Parathyroid adenoma (tissue), 2 donors: ENCODE measurements at regions not wholly inside any gene's neighbourhood (a gene's known extent, or its start where the extent isn't known, plus 50 kb on each side); places are given as distances from the start of the nearest gene placed in this dataset.

ENCODE experiments used
- H2AFZ ChIP-seq: fragments of 300-600 bp; sonication (generic); one replicate; pipeline ENCODE4 v1.7.0; 2017; ENCODE audit warnings: antibody characterized with exemption, mild to moderate bottlenecking
- H3K27ac ChIP-seq: fragments of 300-600 bp; sonication (generic); one replicate; pipeline ENCODE4 v1.7.0; 2017
- H3K27me3 ChIP-seq: fragments of 300-600 bp; sonication (generic); one replicate; pipeline ENCODE4 v1.7.0; 2017; ENCODE audit warnings: low read length; ENCODE audit not compliant: control insufficient read depth, insufficient read depth
- H3K36me3 ChIP-seq: fragments of 300-600 bp; sonication (generic); one replicate; pipeline ENCODE4 v1.7.0; 2017; ENCODE audit warnings: low read length; ENCODE audit not compliant: control insufficient read depth, insufficient read depth
- H3K4me1 ChIP-seq: fragments of 300-600 bp; sonication (generic); one replicate; pipeline ENCODE4 v1.7.0; 2017; ENCODE audit warnings: control low read depth
- H3K4me2 ChIP-seq: fragments of 300-600 bp; sonication (generic); one replicate; pipeline ENCODE4 v1.7.0; 2017; ENCODE audit warnings: low read length
- H3K4me3 ChIP-seq: fragments of 300-600 bp; sonication (generic); one replicate; pipeline ENCODE4 v1.7.0; 2017; ENCODE audit warnings: low read depth, low read length
- H3K79me2 ChIP-seq: fragments of 300-600 bp; sonication (generic); one replicate; pipeline ENCODE4 v1.7.0; 2017; ENCODE audit warnings: control low read depth
- H3K9ac ChIP-seq: fragments of 300-600 bp; sonication (generic); one replicate; pipeline ENCODE4 v1.7.0; 2017; ENCODE audit warnings: mild to moderate bottlenecking
- H3K9me3 ChIP-seq: fragments of 300-600 bp; sonication (generic); one replicate; pipeline ENCODE4 v1.7.0; 2017; ENCODE audit warnings: low read length; ENCODE audit not compliant: control insufficient read depth
- TF ChIP-seq, protein P1 (sequence below): fragments of 300-600 bp; sonication (generic); IDR thresholded peaks from one replicate; pipeline ENCODE4 v1.7.0; 2017; ENCODE audit warnings: antibody characterized with exemption, mild to moderate bottlenecking
- donor health status: primary hyperparathyroidism.

GRCh38 chr16:49003022-49003421 is 278.6 kb downstream of the CBLN1 start:
- Histone ChIP-seq H3K9me3 (no peaks in the 10 kb centered on the region), H3K4me2 (no peak overlapping the region), H3K4me1 (no peaks in the 10 kb centered on the region), H2AFZ (no peak overlapping the region), H3K4me3 (no peak overlapping the region), H3K36me3 (no peaks in the 10 kb centered on the region), H3K27me3 (no peaks in the 10 kb centered on the region), H3K9ac (no peak overlapping the region), H3K79me2 (no peaks in the 10 kb centered on the region), H3K27ac (no peak overlapping the region)
- TF ChIP-seq, protein P1, sequence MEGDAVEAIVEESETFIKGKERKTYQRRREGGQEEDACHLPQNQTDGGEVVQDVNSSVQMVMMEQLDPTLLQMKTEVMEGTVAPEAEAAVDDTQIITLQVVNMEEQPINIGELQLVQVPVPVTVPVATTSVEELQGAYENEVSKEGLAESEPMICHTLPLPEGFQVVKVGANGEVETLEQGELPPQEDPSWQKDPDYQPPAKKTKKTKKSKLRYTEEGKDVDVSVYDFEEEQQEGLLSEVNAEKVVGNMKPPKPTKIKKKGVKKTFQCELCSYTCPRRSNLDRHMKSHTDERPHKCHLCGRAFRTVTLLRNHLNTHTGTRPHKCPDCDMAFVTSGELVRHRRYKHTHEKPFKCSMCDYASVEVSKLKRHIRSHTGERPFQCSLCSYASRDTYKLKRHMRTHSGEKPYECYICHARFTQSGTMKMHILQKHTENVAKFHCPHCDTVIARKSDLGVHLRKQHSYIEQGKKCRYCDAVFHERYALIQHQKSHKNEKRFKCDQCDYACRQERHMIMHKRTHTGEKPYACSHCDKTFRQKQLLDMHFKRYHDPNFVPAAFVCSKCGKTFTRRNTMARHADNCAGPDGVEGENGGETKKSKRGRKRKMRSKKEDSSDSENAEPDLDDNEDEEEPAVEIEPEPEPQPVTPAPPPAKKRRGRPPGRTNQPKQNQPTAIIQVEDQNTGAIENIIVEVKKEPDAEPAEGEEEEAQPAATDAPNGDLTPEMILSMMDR, result no peak

- Histone ChIP-seq H3K9ac (no peak overlapping the region), H3K36me3 (no peaks in the 10 kb centered on the region), H2AFZ (no peak overlapping the region), H3K27ac (no peak overlapping the region), H3K9me3 (no peaks in the 10 kb centered on the region), H3K79me2 (no peaks in the 10 kb centered on the region), H3K4me2 (no peak overlapping the region), H3K4me3 (no peak overlapping the region), H3K27me3 (no peaks in the 10 kb centered on the region), H3K4me1 (peaks cover 2% of the 10 kb centered on the region)
- TF ChIP-seq, protein P1, result peak; percentile 67
Measured at GRCh38 chr16:49000594-49000993, 281.0 kb downstream of the CBLN1 start.

DNA sequence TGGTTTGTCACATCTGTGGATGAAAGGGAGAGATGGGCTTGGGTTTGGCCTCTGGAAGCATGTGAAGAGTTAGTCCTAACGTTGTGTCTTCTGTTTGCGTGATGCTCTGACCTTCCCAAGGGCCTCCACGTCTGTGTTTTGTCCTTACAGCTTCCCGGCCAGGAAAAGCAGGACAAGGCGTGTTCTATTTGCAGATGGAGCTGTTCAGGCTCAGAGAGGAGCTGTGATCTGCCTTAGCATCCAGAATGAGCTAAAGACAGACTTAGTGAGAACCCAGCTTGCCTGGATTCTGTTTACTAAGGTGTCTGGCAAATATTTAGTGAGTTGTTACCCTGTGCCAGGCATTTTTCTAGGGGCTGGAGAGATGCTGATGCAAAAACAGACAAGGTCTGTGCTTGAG is 282.1 kb downstream of the CBLN1 start:
- no peak overlapping the region for H2AFZ ChIP-seq
- H3K4me2 ChIP-seq, result no peak overlapping the region
- H3K9ac ChIP-seq, result no peak overlapping the region
- H3K27ac ChIP-seq, result no peak overlapping the region
- H3K27me3 ChIP-seq, result no peaks in the 10 kb centered on the region
- H3K9me3 ChIP-seq, result no peaks in the 10 kb centered on the region
- TF ChIP-seq, protein P1, result no peak
- H3K4me1 ChIP-seq, result peaks cover 2% of the 10 kb centered on the region
- H3K79me2 ChIP-seq, result no peaks in the 10 kb centered on the region
- no peak overlapping the region for H3K4me3 ChIP-seq
- no peaks in the 10 kb centered on the region for H3K36me3 ChIP-seq

- Histone ChIP-seq H2AFZ (no peak overlapping the region), H3K79me2 (no peaks in the 10 kb centered on the region), H3K27ac (no peak overlapping the region), H3K27me3 (no peaks in the 10 kb centered on the region), H3K9me3 (no peaks in the 10 kb centered on the region), H3K4me2 (no peak overlapping the region), H3K36me3 (no peaks in the 10 kb centered on the region), H3K4me1 (peaks cover 2% of the 10 kb centered on the region), H3K4me3 (no peak overlapping the region), H3K9ac (no peak overlapping the region)
- TF ChIP-seq, protein P1, result no peak
Measured at GRCh38 chr16:48999044-48999443, 282.6 kb downstream of the CBLN1 start.

- TF ChIP-seq, protein P1, result no peak
- H3K9ac ChIP-seq, result no peak overlapping the region
- H3K36me3 ChIP-seq, result no peaks in the 10 kb centered on the region
- no peak overlapping the region for H3K4me2 ChIP-seq
- peaks cover 2% of the 10 kb centered on the region for H3K4me1 ChIP-seq
- no peaks in the 10 kb centered on the region for H3K9me3 ChIP-seq
- H3K79me2 ChIP-seq, result no peaks in the 10 kb centered on the region
- no peaks in the 10 kb centered on the region for H3K27me3 ChIP-seq
- no peak overlapping the region for H3K27ac ChIP-seq
- no peak overlapping the region for H3K4me3 ChIP-seq
- no peak overlapping the region for H2AFZ ChIP-seq
Measured at GRCh38 chr16:48997946-48998345, 283.7 kb downstream of the CBLN1 start.
